ENCODE measurements at regions not wholly inside any gene's neighbourhood (a gene's known extent, or its start where the extent isn't known, plus 50 kb on each side); places are given as distances from the start of the nearest gene placed in this dataset.

DNA sequence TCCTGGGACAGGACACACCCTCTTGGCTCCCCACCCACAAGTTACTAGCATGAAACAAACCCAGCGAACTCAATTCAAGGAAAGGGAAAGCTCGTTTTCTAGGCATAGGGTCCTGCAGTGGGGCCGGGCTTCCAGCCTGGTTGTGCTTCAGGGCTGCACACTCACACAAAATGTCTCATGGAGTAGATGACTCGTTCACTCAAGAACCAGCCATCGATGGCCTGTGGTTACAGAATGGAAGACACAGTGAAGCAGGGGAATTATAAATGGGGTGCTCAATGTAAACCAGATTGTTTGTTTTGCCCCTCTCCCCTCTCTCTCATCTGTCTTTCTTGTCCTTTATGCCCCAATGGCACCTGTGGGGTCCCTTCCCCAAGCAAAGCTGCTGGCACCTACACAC lies 56.0 kb upstream of the COX20 start:
- H3K9me3 ChIP-seq (ENCODE audit: control insufficient read depth, insufficient read depth, low read length), result peaks cover 2% of the 10 kb centered on the region
- no peak overlapping the region for H3K4me2 ChIP-seq (ENCODE audit: low read depth, low read length)
- no peak for TF ChIP-seq SMC3 (IDR thresholded peaks at IDR 0.05; ENCODE audit: low read depth, low read length)
- TF ChIP-seq, protein P1, sequence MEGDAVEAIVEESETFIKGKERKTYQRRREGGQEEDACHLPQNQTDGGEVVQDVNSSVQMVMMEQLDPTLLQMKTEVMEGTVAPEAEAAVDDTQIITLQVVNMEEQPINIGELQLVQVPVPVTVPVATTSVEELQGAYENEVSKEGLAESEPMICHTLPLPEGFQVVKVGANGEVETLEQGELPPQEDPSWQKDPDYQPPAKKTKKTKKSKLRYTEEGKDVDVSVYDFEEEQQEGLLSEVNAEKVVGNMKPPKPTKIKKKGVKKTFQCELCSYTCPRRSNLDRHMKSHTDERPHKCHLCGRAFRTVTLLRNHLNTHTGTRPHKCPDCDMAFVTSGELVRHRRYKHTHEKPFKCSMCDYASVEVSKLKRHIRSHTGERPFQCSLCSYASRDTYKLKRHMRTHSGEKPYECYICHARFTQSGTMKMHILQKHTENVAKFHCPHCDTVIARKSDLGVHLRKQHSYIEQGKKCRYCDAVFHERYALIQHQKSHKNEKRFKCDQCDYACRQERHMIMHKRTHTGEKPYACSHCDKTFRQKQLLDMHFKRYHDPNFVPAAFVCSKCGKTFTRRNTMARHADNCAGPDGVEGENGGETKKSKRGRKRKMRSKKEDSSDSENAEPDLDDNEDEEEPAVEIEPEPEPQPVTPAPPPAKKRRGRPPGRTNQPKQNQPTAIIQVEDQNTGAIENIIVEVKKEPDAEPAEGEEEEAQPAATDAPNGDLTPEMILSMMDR (conservative IDR thresholded peaks at IDR 0.05; ENCODE audit: low read depth, low read length), result no peak
- no peak for TF ChIP-seq NFE2L2 (IDR thresholded peaks at IDR 0.05; ENCODE audit: low read depth, low read length)
- TF ChIP-seq MAZ (IDR thresholded peaks at IDR 0.05; ENCODE audit: borderline replicate concordance, low read depth, low read length), result no peak
- TF ChIP-seq, protein P2, sequence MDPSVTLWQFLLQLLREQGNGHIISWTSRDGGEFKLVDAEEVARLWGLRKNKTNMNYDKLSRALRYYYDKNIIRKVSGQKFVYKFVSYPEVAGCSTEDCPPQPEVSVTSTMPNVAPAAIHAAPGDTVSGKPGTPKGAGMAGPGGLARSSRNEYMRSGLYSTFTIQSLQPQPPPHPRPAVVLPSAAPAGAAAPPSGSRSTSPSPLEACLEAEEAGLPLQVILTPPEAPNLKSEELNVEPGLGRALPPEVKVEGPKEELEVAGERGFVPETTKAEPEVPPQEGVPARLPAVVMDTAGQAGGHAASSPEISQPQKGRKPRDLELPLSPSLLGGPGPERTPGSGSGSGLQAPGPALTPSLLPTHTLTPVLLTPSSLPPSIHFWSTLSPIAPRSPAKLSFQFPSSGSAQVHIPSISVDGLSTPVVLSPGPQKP (IDR thresholded peaks at IDR 0.05; ENCODE audit: borderline replicate concordance, low read depth, low read length), result no peak
- TF ChIP-seq, protein P3, sequence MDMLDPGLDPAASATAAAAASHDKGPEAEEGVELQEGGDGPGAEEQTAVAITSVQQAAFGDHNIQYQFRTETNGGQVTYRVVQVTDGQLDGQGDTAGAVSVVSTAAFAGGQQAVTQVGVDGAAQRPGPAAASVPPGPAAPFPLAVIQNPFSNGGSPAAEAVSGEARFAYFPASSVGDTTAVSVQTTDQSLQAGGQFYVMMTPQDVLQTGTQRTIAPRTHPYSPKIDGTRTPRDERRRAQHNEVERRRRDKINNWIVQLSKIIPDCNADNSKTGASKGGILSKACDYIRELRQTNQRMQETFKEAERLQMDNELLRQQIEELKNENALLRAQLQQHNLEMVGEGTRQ (IDR thresholded peaks at IDR 0.05; ENCODE audit: low read depth, low read length), result no peak
- no peak for TF ChIP-seq RAD21 (IDR thresholded peaks at IDR 0.05; ENCODE audit: low read length)
- TF ChIP-seq RFX5 (IDR thresholded peaks at IDR 0.05; ENCODE audit: low read depth, low read length), result no peak
- no peak for TF ChIP-seq BHLHE40 (IDR thresholded peaks at IDR 0.05; ENCODE audit: low read depth, low read length)
- TF ChIP-seq CEBPB (IDR thresholded peaks at IDR 0.05; ENCODE audit: low read depth, low read length), result no peak
- TF ChIP-seq MAFK (IDR thresholded peaks at IDR 0.05; ENCODE audit: low read depth, low read length), result no peak
- TF ChIP-seq POLR2A (IDR thresholded peaks at IDR 0.05; ENCODE audit: low read depth, low read length), result no peak
- no peak for TF ChIP-seq FOS (IDR thresholded peaks at IDR 0.05; ENCODE audit: low read depth, low read length)
- no peak for TF ChIP-seq RCOR1 (IDR thresholded peaks at IDR 0.05; ENCODE audit: insufficient replicate concordance, low read length)
- no peak for TF ChIP-seq MXI1 (IDR thresholded peaks at IDR 0.05; ENCODE audit: borderline replicate concordance, low read depth, low read length)
- no peak for TF ChIP-seq CHD1 (IDR thresholded peaks at IDR 0.05; ENCODE audit: low read depth, low read length)
- H4K8ac ChIP-seq (ENCODE audit: low read depth in 2 of 2, low read length in 2 of 2), result no peak overlapping the region
- H2BK20ac ChIP-seq (ENCODE audit: low read depth, low read length), result no peak overlapping the region
- no peak overlapping the region for H3K18ac ChIP-seq (ENCODE audit: low read depth, low read length)
- CTCF ChIA-PET, result no interaction called here
- H3K4me1 ChIP-seq (ENCODE audit: control insufficient read depth, insufficient read depth, low read length), result peaks cover 3% of the 10 kb centered on the region; the same call in 1 of the 2 replicates
- H4K20me1 ChIP-seq (ENCODE audit: insufficient read depth, low read length), result no peaks in the 10 kb centered on the region
- no TSS peak for BruUV-seq (replicated peaks)
- no peak overlapping the region for H2AK9ac ChIP-seq (replicated peaks; ENCODE audit: low read depth, low read length, poor library complexity)
- peak overlapping the region; percentile 28 for H2AFZ ChIP-seq (replicated peaks; ENCODE audit: low read length, poor library complexity)
- POLR2A ChIA-PET (ENCODE audit: unreplicated experiment), result no interaction called here
- dilution Hi-C loops (cut with HindIII; ENCODE audit: low sequenced_read_pairs, unreplicated experiment) (no loop called here), in situ Hi-C loops (cut with MboI; ENCODE audit: low sequenced_read_pairs) (no loop called here), intact Hi-C loops (cut with micrococcal nuclease) (no loop called here)
- no peak overlapping the region for H3K4me3 ChIP-seq (ENCODE audit: insufficient read depth, low read depth, low read length)
- no peak overlapping the region for H4K5ac ChIP-seq (ENCODE audit: low read depth, low read length)
- no peak overlapping the region for H4K91ac ChIP-seq (ENCODE audit: insufficient read depth, low read depth, low read length)
- H2BK120ac ChIP-seq (ENCODE audit: low read depth, low read length), result no peak overlapping the region
- H2AK5ac ChIP-seq (ENCODE audit: low read depth, low read length), result no peak overlapping the region
- H3K56ac ChIP-seq (ENCODE audit: extremely low read depth, insufficient read depth, low read length), result no peak overlapping the region
- H3K27ac ChIP-seq (ENCODE audit: insufficient read depth, low read length), result no peak overlapping the region
- no peaks in the 10 kb centered on the region for H3K36me3 ChIP-seq (ENCODE audit: control insufficient read depth, insufficient read depth, low read length)
- no peak overlapping the region for H2BK15ac ChIP-seq (ENCODE audit: low read depth, low read length)
- no peak overlapping the region for H2BK5ac ChIP-seq (ENCODE audit: low read depth, low read length, poor library complexity, severe bottlenecking)
- no peak overlapping the region for H3K9ac ChIP-seq (ENCODE audit: low read depth, low read length)
- H3K27me3 ChIP-seq (ENCODE audit: control insufficient read depth, insufficient read depth, low read length), result peaks cover 1% of the 10 kb centered on the region; the same call in 1 of the 2 replicates
- DNase-seq, result peak; percentile 39
- no peaks in the 10 kb centered on the region for H3K79me1 ChIP-seq (ENCODE audit: low read depth in 1 of 2, low read length in 2 of 2)
- peak overlapping the region; percentile 24; the same call in 1 of the 2 replicates for H3K4ac ChIP-seq (ENCODE audit: low read depth, low read length)
- H3K9me1 ChIP-seq (ENCODE audit: insufficient read depth, low read length), result peaks cover 3% of the 10 kb centered on the region; the same call in 1 of the 2 replicates
- no peak overlapping the region for H3K23ac ChIP-seq (ENCODE audit: low read depth, low read length)
- no CpG with 5 or more reads among the region's 5 CpGs for WGBS, 2 experiments (ENCODE audit: extremely low coverage in 2 of 2, insufficient read length in 1 of 2)
- ATAC-seq (ENCODE audit: low read depth), result no peak
- H3K14ac ChIP-seq (replicated peaks; ENCODE audit: low read depth, low read length), result no peak overlapping the region

Measured in IMR-90 (cell line).